NT2/D1 (cell line): ENCODE measurements at regions not wholly inside any gene's neighbourhood (a gene's known extent, or its start where the extent isn't known, plus 50 kb on each side); places are given as distances from the start of the nearest gene placed in this dataset.

Experiments used
- DNase-seq: peaks from one replicate; pipeline ENCODE4 v3.0.0-alpha.2; 2011; ENCODE audit warnings: low read depth, low spot score
- H3K27me3 ChIP-seq: 2 replicates; pipeline ENCODE4 v1.6.0; 2011; ENCODE audit warnings: mild to moderate bottlenecking; ENCODE audit not compliant: insufficient read length, insufficient read depth
- H3K36me3 ChIP-seq: 2 replicates; pipeline ENCODE4 v1.6.1; 2011; ENCODE audit warnings: mild to moderate bottlenecking, low read length, mixed read lengths; ENCODE audit not compliant: insufficient read depth, insufficient read length
- H3K4me1 ChIP-seq: 2 replicates; pipeline ENCODE4 v1.5.1; 2011; ENCODE audit not compliant: insufficient read depth, insufficient read length
- H3K4me3 ChIP-seq: 2 replicates; pipeline ENCODE4 v1.5.1; 2011; ENCODE audit warnings: low read depth; ENCODE audit not compliant: insufficient read length
- H3K9ac ChIP-seq: 2 replicates; pipeline ENCODE4 v1.6.0; 2011; ENCODE audit warnings: low read depth; ENCODE audit not compliant: insufficient read length
- H3K9me3 ChIP-seq: 2 replicates; pipeline ENCODE4 v1.5.1; 2011; ENCODE audit warnings: mild to moderate bottlenecking, low read length; ENCODE audit not compliant: insufficient read depth
- SUZ12 ChIP-seq: IDR thresholded peaks from 2 replicates; pipeline ENCODE4 v1.6.1; 2011; ENCODE audit not compliant: insufficient read length, insufficient read depth; ENCODE audit errors: extremely low read depth
- YY1 ChIP-seq: IDR thresholded peaks from 2 replicates; pipeline ENCODE4 v1.6.1; 2011; ENCODE audit not compliant: insufficient read length, insufficient read depth
- ZNF274 ChIP-seq: IDR thresholded peaks from 2 replicates; pipeline ENCODE4 v1.6.1; 2011; ENCODE audit warnings: mild to moderate bottlenecking, low read depth, low read length

DNA sequence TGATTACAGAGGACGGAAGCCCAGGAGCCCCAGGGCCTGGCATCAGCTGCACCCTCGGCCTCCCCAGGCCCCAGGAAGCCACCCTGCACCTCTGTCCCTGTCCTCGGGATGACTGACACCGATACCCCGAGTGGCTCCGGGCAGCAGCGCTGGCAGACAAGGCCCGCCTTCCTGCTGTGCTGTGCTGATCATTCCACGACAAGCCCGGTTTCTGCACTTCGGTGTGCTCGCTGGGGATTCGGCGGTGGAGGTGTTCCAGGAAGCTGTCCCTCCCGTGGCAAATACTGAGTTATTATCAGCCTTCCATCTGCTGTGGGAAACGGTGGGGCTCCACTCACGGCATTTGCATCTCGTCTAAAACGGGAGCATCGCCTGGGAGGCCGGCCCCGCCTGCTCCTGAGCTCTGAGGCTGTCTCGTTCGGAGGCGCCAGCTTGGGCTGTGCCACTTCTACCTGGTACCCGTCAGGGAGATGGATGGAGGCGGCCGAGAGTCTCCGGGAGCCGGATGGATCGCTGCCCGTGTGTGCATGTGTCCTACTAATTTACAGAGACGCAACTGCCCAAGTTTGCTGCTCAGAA, 506.1 kb downstream of the BRD1 start:
- Histone ChIP-seq H3K27me3 (no peaks in the 10 kb centered on the region), H3K9ac (no peak overlapping the region), H3K36me3 (no peaks in the 10 kb centered on the region), H3K4me3 (no peak overlapping the region), H3K4me1 (peaks cover 2% of the 10 kb centered on the region), H3K9me3 (no peaks in the 10 kb centered on the region)
- DNase-seq, result no peak
- TF ChIP-seq YY1, result no peak
- TF ChIP-seq ZNF274, result no peak
- no peak for TF ChIP-seq SUZ12

DNA sequence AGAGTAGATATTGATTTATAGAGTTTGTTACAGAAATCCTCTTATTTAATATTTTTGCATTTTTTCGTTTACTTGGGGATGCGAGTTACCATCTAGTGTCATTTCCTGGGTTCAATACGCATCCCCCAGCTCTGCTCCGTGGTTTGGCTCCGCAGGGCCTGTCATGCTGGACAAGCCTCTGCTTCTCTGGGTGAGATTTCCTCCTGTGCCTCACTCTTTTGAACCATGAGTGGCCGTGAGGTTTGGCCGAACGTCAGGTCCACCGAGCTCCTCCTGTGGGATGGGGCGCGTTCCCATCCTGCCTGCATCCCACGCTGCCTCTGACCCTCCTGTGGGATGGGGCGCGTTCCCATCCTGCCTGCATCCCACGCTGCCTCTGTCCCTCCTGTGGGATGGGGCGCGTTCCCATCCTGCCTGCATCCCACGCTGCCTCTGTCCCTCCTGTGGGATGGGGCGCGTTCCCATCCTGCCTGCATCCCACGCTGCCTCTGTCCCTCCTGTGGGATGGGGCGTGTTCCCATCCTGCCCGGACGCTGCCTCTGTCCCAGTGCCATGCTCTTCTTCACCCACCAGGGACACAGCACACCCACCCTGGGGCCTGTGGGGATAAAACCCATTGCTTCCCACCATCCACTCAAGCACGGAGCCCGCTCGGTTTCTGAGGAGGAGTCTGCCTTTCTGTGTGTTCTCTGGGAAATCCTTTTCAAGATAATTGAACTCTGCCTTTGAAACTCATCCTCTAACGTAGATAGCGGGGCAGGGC, 506.8 kb downstream of the BRD1 start:
- Histone ChIP-seq H3K27me3 (no peaks in the 10 kb centered on the region), H3K4me3 (no peak overlapping the region), H3K36me3 (no peaks in the 10 kb centered on the region), H3K4me1 (peaks cover 2% of the 10 kb centered on the region), H3K9ac (no peak overlapping the region), H3K9me3 (no peaks in the 10 kb centered on the region)
- no peak for DNase-seq
- no peak for TF ChIP-seq YY1
- TF ChIP-seq ZNF274, result no peak
- no peak for TF ChIP-seq SUZ12

DNA sequence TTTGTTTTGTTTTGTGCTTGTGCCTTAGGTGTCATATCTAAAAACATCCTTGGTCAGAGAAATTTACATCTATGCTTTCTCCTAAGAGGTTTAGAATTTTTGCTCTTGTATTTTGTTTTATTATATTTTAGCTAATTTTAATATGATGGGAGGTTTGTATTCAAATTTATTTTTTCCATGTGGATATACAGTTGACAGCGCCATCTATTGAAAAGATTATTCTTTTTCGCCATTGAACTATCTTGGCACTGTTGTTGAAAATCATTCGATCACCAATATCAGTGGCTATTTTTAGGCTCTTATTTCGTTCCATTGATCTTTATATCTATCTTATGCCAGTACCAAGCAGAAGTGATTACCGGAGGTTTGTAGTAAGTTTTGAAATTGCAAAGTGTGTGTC, 510.3 kb downstream of the BRD1 start:
- Histone ChIP-seq H3K4me3 (no peak overlapping the region), H3K9ac (no peak overlapping the region), H3K9me3 (no peaks in the 10 kb centered on the region), H3K36me3 (no peaks in the 10 kb centered on the region), H3K27me3 (no peaks in the 10 kb centered on the region), H3K4me1 (peaks cover 2% of the 10 kb centered on the region)
- TF ChIP-seq YY1, result no peak
- no peak for TF ChIP-seq ZNF274
- TF ChIP-seq SUZ12, result no peak
- no peak for DNase-seq

DNA sequence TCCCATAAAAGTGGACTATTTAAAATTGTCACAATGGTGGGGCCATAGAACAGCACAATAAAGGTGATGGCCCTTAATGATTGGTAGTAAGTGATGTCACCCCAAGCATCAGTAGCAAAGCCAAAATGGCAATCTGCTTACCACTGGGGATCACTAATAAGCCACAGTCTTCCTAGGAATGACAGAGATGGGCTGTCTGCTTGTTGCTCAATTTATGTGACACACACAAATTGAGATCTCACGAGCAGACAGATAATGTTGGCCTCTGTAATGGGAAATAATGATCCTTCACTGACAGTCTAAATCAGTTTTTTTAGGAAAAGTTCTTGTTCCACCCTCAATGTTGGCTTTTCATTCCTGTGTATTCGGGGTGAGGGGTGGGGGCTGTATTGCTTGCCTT, 515.1 kb downstream of the BRD1 start:
- no peak for TF ChIP-seq ZNF274
- no peak for TF ChIP-seq SUZ12
- no peak for TF ChIP-seq YY1
- no peak for DNase-seq
- H3K4me3 ChIP-seq, result no peak overlapping the region
- H3K36me3 ChIP-seq, result no peaks in the 10 kb centered on the region
- H3K9me3 ChIP-seq, result no peaks in the 10 kb centered on the region
- H3K27me3 ChIP-seq, result no peaks in the 10 kb centered on the region
- no peak overlapping the region for H3K9ac ChIP-seq
- H3K4me1 ChIP-seq, result no peaks in the 10 kb centered on the region

DNA sequence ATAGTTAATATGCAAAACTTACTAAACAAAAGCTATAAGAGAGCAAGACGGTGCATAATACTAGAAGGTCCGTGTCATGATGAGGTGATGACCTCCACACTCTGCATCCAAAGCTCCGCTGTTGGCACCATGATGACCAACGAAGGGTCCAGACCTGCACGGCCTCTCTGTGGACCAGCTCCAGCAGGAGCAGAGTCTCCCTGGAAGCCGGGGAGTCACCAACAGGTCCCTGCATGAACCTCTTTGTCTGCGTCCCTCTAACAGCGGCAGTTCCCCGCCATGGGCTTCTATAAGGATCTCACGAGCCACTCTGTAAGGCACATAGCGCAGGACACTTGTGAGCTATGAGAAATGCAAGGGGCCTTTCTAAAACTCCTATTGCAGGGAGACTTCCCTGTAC, 517.3 kb downstream of the BRD1 start:
- no peaks in the 10 kb centered on the region for H3K27me3 ChIP-seq
- H3K4me3 ChIP-seq, result no peak overlapping the region
- TF ChIP-seq SUZ12, result no peak
- no peak for TF ChIP-seq YY1
- no peak for TF ChIP-seq ZNF274
- peaks cover 3% of the 10 kb centered on the region for H3K4me1 ChIP-seq
- no peak for DNase-seq
- no peaks in the 10 kb centered on the region for H3K36me3 ChIP-seq
- no peaks in the 10 kb centered on the region for H3K9me3 ChIP-seq
- H3K9ac ChIP-seq, result no peak overlapping the region

DNA sequence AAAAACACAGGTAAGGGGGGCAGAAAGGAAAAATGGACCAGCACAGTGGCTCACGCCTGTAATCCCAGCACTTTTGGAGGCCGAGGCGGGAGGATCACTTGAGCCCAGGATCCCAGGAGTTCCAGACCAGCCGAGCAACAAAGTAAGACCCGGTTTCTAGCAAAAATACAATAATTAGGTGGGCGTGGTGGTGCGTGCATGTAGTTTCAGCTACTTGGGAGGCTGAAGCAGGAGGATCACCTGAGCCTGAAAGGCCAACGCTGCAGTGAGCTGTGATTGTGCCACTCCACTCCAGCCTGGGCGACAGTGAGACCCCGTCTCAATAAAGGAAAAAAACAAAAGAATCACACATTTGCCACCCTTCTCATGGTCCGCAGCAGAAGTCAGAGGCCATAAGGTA, 519.4 kb downstream of the BRD1 start:
- Histone ChIP-seq H3K36me3 (no peaks in the 10 kb centered on the region), H3K4me1 (peaks cover 4% of the 10 kb centered on the region), H3K4me3 (no peak overlapping the region), H3K9ac (no peak overlapping the region), H3K9me3 (no peaks in the 10 kb centered on the region), H3K27me3 (peaks cover 6% of the 10 kb centered on the region)
- TF ChIP-seq YY1 (no peak), ZNF274 (no peak), SUZ12 (no peak)
- no peak for DNase-seq

DNA sequence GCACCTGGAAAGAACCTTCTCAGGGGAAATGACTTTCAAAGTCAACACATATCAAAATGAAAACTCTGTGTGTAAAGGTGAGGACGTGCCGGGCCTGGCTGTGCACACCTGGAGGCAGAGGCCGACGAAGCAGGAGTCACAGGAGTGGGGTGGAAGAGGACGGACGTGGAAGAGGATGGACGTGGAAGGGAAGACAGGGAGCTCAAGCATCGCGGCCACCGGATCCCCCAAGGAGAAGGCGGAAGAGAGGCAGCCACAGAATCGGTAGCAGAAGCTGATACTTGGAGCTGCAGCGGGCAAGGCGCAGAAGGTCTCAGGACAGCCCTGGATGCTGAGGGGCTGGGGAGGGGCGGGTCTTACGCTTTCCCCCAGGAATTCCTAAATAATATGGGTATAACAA, 519.8 kb downstream of the BRD1 start:
- Histone ChIP-seq H3K4me1 (peaks cover 4% of the 10 kb centered on the region), H3K4me3 (no peak overlapping the region), H3K36me3 (no peaks in the 10 kb centered on the region), H3K9ac (no peak overlapping the region), H3K9me3 (no peaks in the 10 kb centered on the region), H3K27me3 (peaks cover 6% of the 10 kb centered on the region)
- DNase-seq, result no peak
- TF ChIP-seq SUZ12 (no peak), YY1 (no peak), ZNF274 (no peak)

DNA sequence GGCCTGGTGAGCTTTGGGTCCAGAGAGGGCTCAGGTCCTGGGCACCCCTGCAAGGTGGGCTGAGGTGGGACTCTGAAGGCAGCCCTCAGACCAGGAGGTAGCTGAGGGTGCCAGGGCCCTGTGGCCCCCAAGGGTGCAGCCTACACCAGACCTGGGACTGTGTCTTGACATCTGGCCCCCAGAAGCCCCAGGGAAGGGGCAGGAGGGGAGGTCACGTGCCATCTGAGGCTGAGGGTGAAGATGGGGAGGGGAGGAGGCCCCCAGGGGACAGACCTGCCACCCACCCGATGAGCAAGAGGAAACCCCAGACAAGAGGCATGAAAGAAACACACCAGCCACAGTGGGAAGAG, 520.2 kb downstream of the BRD1 start:
- Histone ChIP-seq H3K9me3 (no peaks in the 10 kb centered on the region), H3K9ac (no peak overlapping the region), H3K27me3 (peaks cover 6% of the 10 kb centered on the region), H3K4me3 (no peak overlapping the region), H3K4me1 (peaks cover 4% of the 10 kb centered on the region), H3K36me3 (no peaks in the 10 kb centered on the region)
- no peak for DNase-seq
- TF ChIP-seq YY1 (no peak), ZNF274 (no peak), SUZ12 (no peak)
